ENCODE measurements at regions not wholly inside any gene's neighbourhood (a gene's known extent, or its start where the extent isn't known, plus 50 kb on each side); places are given as distances from the start of the nearest gene placed in this dataset.

- TF ChIP-seq CTCF (IDR thresholded peaks at IDR 0.05) (no peak), POLR2A (IDR thresholded peaks at IDR 0.05) (no peak)
Measured at GRCh38 chr17:74009056-74009625, 194.3 kb upstream of the RPL38 start.

All from transverse colon (tissue), 3 donors.